Gastrocnemius medialis (tissue), 4 donors: ENCODE measurements at regions not wholly inside any gene's neighbourhood (a gene's known extent, or its start where the extent isn't known, plus 50 kb on each side); places are given as distances from the start of the nearest gene placed in this dataset.

Experiments used
- POLR2A ChIP-seq, 2 donors: fragments of 450-650 bp; IDR thresholded peaks; one replicate each; pipeline ENCODE4 v1.6.1; 2017; ENCODE audit warnings: antibody characterized with exemption in 2 of 2, mild to moderate bottlenecking in 2 of 2, moderate library complexity in 2 of 2
- TF ChIP-seq, protein P1 (sequence below), 5 experiments: fragments of 450-650 bp in 3 of 5; fragments of 200-600 bp in 2 of 5; sonication (generic) in 2 of 5; IDR thresholded peaks in 4 of 5; conservative IDR thresholded peaks in 1 of 5; 1 replicate in 4 of 5; 2 replicates in 1 of 5; pipeline ENCODE4 v1.5.1; 2016 to 2019; ENCODE audit warnings: antibody characterized with exemption in 5 of 5, mild to moderate bottlenecking in 3 of 5, moderate library complexity in 3 of 5

DNA sequence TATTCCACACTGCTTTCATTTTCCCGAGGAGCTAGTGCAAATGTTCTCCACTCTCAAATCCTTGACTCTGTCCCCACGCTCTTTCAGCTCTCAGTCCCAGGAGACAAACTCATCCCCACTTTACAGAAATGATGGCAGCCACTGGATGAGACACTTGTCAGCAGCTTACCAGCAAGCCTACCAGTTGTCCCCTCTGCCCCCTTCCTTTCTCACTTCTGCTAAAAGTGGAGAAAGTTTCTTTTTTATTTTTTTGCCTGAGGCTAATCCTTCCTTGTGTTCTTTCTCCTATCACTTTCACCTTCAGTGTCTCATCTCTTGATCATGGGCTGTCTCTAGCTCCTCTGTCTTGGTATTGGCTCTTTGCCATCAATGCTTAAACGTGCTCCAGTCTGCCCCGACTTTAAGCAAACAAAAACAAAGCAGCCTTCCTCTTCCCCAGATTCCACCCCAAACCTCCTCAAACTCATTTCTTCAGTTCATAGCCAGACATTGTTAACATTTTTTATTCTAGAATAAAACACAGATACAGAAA lies 64.5 kb downstream of the TTC32 start:
- TF ChIP-seq, protein P1, sequence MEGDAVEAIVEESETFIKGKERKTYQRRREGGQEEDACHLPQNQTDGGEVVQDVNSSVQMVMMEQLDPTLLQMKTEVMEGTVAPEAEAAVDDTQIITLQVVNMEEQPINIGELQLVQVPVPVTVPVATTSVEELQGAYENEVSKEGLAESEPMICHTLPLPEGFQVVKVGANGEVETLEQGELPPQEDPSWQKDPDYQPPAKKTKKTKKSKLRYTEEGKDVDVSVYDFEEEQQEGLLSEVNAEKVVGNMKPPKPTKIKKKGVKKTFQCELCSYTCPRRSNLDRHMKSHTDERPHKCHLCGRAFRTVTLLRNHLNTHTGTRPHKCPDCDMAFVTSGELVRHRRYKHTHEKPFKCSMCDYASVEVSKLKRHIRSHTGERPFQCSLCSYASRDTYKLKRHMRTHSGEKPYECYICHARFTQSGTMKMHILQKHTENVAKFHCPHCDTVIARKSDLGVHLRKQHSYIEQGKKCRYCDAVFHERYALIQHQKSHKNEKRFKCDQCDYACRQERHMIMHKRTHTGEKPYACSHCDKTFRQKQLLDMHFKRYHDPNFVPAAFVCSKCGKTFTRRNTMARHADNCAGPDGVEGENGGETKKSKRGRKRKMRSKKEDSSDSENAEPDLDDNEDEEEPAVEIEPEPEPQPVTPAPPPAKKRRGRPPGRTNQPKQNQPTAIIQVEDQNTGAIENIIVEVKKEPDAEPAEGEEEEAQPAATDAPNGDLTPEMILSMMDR (IDR thresholded peaks at IDR 0.05 in 4 of 5, conservative IDR thresholded peaks at IDR 0.05 in 1 of 5): no peak
- no peak for TF ChIP-seq POLR2A (IDR thresholded peaks at IDR 0.05)
